LNCAP (cell line): ENCODE measurements at regions not wholly inside any gene's neighbourhood (a gene's known extent, or its start where the extent isn't known, plus 50 kb on each side); places are given as distances from the start of the nearest gene placed in this dataset.

ENCODE experiments used
- CTCF ChIP-seq: fragments of 450-650 bp; IDR thresholded peaks from 2 replicates; pipeline ENCODE4 v1.5.1; 2017; ENCODE audit warnings: mild to moderate bottlenecking

GRCh38 chr21:41624674-41625310 lies 116.8 kb upstream of the TMPRSS2 start:
- TF ChIP-seq CTCF, result no peak

- no peak for TF ChIP-seq CTCF
Observed at GRCh38 chr21:41623945-41624344, 116.0 kb upstream of the TMPRSS2 start.

GRCh38 chr21:41622831-41623548 lies 115.0 kb upstream of the TMPRSS2 start:
- TF ChIP-seq CTCF, result no peak

- no peak for TF ChIP-seq CTCF
Observed at GRCh38 chr21:41622201-41622600, 114.2 kb upstream of the TMPRSS2 start.

- no peak for TF ChIP-seq CTCF
Observed at GRCh38 chr21:41621513-41621912, 113.6 kb upstream of the TMPRSS2 start.

GRCh38 chr21:41620982-41621381 lies 113.0 kb upstream of the TMPRSS2 start:
- no peak for TF ChIP-seq CTCF

GRCh38 chr21:41620541-41620940 lies 112.6 kb upstream of the TMPRSS2 start:
- TF ChIP-seq CTCF, result no peak
